AG10803 (cell line): ENCODE measurements at regions not wholly inside any gene's neighbourhood (a gene's known extent, or its start where the extent isn't known, plus 50 kb on each side); places are given as distances from the start of the nearest gene placed in this dataset.

Experiments
- DNase-seq: peaks from one replicate; pipeline ENCODE4 v3.0.0; 2010; ENCODE audit warnings: low read depth
- H3K4me3 ChIP-seq: 2 replicates; pipeline ENCODE4 v1.5.1; 2011; ENCODE audit warnings: mild to moderate bottlenecking, low read length, control low read depth
- CTCF ChIP-seq: conservative IDR thresholded peaks from 2 replicates; pipeline ENCODE4 v1.5.1; 2011; ENCODE audit warnings: mild to moderate bottlenecking, low read length, control low read depth, inconsistent platforms

- DNase-seq, result no peak
- no peak overlapping the region for H3K4me3 ChIP-seq
- TF ChIP-seq CTCF, result no peak
These were observed 65.4 kb downstream of the RBFOX3 start for GRCh38 chr17:79545251-79546005.

- no peak for DNase-seq
- no peak for TF ChIP-seq CTCF
- H3K4me3 ChIP-seq, result no peak overlapping the region
These were observed 66.5 kb downstream of the RBFOX3 start for GRCh38 chr17:79544142-79544914.

- no peak overlapping the region for H3K4me3 ChIP-seq
- TF ChIP-seq CTCF, result no peak
- DNase-seq, result no peak
These were observed 67.3 kb downstream of the RBFOX3 start for GRCh38 chr17:79543531-79543930.

- TF ChIP-seq CTCF, result no peak
- no peak overlapping the region for H3K4me3 ChIP-seq
- DNase-seq, result no peak
These were observed 68.1 kb downstream of the RBFOX3 start for GRCh38 chr17:79542718-79543117.

GRCh38 chr17:79541056-79541850 lies 69.6 kb downstream of the RBFOX3 start:
- no peak for DNase-seq
- no peak overlapping the region for H3K4me3 ChIP-seq
- TF ChIP-seq CTCF, result no peak

GRCh38 chr17:79539944-79540705 lies 70.7 kb downstream of the RBFOX3 start:
- TF ChIP-seq CTCF, result no peak
- no peak for DNase-seq
- H3K4me3 ChIP-seq, result no peak overlapping the region
